ENCODE measurements at regions not wholly inside any gene's neighbourhood (a gene's known extent, or its start where the extent isn't known, plus 50 kb on each side); places are given as distances from the start of the nearest gene placed in this dataset.
A peak's percentile ranks its signal among the peaks of the same experiment; 100 is the strongest.

DNA sequence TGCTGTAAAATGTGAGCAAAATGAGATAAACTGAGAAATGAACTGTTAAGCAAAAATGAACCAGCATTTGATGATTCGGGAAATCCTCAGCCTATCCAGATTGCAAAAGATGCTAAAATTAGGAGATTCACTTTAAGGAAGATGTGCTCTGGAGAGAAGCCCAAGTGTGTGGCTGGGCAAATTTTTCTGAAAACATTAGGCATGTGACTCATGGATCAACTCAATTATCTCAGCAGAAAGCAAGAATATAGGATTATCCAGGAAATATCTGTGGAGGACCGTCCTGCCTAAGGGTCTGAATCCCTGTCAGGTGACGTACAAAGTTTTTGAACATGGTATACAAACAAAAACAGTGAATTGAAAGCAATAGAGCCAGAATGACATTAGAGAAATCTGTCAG is 1268.3 kb upstream of the TMEFF2 start:
- Histone ChIP-seq H2AFZ (ENCODE audit: low read depth, low read length) (no peak overlapping the region), H3K27ac (ENCODE audit: low read depth, low read length) (no peak overlapping the region), H3K27me3 (ENCODE audit: insufficient read depth, low read length) (no peaks in the 10 kb centered on the region), H3K4me3 (ENCODE audit: insufficient read depth, low read depth, low read length) (no peak overlapping the region), H3K9ac (ENCODE audit: low read length) (no peak overlapping the region), H3K79me2 (ENCODE audit: insufficient read depth, low read length) (no peaks in the 10 kb centered on the region), H3K4me1 (ENCODE audit: insufficient read depth, low read length) (no peaks in the 10 kb centered on the region), H3K36me3 (ENCODE audit: insufficient read depth, low read length) (no peaks in the 10 kb centered on the region), H3K9me3 (ENCODE audit: insufficient read depth, low read depth, low read length) (no peaks in the 10 kb centered on the region), H4K20me1 (ENCODE audit: insufficient read depth, low read length) (no peaks in the 10 kb centered on the region), H3K4me2 (ENCODE audit: low read length) (no peak overlapping the region)
- no peaks in the 10 kb centered on the region for H3K9me3 Mint-ChIP-seq (ENCODE audit: unreplicated experiment)
- H3K36me3 Mint-ChIP-seq (ENCODE audit: low read depth, unreplicated experiment) = no peaks in the 10 kb centered on the region
- TF ChIP-seq, protein P1, sequence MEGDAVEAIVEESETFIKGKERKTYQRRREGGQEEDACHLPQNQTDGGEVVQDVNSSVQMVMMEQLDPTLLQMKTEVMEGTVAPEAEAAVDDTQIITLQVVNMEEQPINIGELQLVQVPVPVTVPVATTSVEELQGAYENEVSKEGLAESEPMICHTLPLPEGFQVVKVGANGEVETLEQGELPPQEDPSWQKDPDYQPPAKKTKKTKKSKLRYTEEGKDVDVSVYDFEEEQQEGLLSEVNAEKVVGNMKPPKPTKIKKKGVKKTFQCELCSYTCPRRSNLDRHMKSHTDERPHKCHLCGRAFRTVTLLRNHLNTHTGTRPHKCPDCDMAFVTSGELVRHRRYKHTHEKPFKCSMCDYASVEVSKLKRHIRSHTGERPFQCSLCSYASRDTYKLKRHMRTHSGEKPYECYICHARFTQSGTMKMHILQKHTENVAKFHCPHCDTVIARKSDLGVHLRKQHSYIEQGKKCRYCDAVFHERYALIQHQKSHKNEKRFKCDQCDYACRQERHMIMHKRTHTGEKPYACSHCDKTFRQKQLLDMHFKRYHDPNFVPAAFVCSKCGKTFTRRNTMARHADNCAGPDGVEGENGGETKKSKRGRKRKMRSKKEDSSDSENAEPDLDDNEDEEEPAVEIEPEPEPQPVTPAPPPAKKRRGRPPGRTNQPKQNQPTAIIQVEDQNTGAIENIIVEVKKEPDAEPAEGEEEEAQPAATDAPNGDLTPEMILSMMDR (IDR thresholded peaks at IDR 0.05; ENCODE audit: insufficient read depth, low read depth, low read length) = no peak
- TF ChIP-seq EZH2 (IDR thresholded peaks at IDR 0.05; ENCODE audit: insufficient read depth, low read length) = no peak
- peaks cover 11% of the 10 kb centered on the region for H3K4me1 Mint-ChIP-seq (ENCODE audit: low read depth, unreplicated experiment)
- DNase-seq (ENCODE audit: low read depth) (no peak), FAIRE-seq (no peak)
- H3K27ac Mint-ChIP-seq (ENCODE audit: unreplicated experiment) = peak overlapping the region; percentile 8
- H3K27me3 Mint-ChIP-seq (ENCODE audit: low read depth, unreplicated experiment) = no peaks in the 10 kb centered on the region
- no peak overlapping the region for H3K4me3 Mint-ChIP-seq (ENCODE audit: unreplicated experiment)

DNA sequence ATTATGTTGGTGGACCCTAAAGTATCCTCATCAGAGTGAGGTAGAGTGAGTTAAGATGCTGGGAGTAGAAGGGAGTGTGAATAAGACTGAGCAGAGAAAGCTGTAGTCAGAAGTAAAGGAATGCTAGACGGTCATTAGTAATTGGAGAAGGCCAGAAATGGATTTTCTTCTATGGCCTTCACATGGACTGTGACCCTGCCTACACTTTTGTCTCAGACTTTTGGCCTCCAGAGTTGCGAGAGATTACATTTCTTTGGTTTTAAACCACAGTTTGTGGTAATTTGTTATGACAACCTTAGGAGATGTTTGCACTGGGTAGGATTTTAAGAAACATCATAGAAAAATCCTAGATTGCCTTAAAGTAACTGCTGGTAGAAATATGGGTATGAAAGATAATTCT is 1267.7 kb upstream of the TMEFF2 start:
- Mint-ChIP-seq H3K4me1 (ENCODE audit: low read depth, unreplicated experiment) (peaks cover 11% of the 10 kb centered on the region), H3K27ac (ENCODE audit: unreplicated experiment) (peak overlapping the region; percentile 8), H3K4me3 (ENCODE audit: unreplicated experiment) (no peak overlapping the region), H3K9me3 (ENCODE audit: unreplicated experiment) (no peaks in the 10 kb centered on the region), H3K36me3 (ENCODE audit: low read depth, unreplicated experiment) (no peaks in the 10 kb centered on the region), H3K27me3 (ENCODE audit: low read depth, unreplicated experiment) (no peaks in the 10 kb centered on the region)
- Histone ChIP-seq H3K4me2 (ENCODE audit: low read length) (no peak overlapping the region), H3K79me2 (ENCODE audit: insufficient read depth, low read length) (no peaks in the 10 kb centered on the region), H3K27me3 (ENCODE audit: insufficient read depth, low read length) (no peaks in the 10 kb centered on the region), H3K27ac (ENCODE audit: low read depth, low read length) (no peak overlapping the region), H3K36me3 (ENCODE audit: insufficient read depth, low read length) (no peaks in the 10 kb centered on the region), H3K4me1 (ENCODE audit: insufficient read depth, low read length) (no peaks in the 10 kb centered on the region), H4K20me1 (ENCODE audit: insufficient read depth, low read length) (no peaks in the 10 kb centered on the region), H3K4me3 (ENCODE audit: insufficient read depth, low read depth, low read length) (no peak overlapping the region), H3K9ac (ENCODE audit: low read length) (no peak overlapping the region), H2AFZ (ENCODE audit: low read depth, low read length) (no peak overlapping the region), H3K9me3 (ENCODE audit: insufficient read depth, low read depth, low read length) (no peaks in the 10 kb centered on the region)
- DNase-seq (ENCODE audit: low read depth) = no peak
- no peak for FAIRE-seq
- TF ChIP-seq EZH2 (IDR thresholded peaks at IDR 0.05; ENCODE audit: insufficient read depth, low read length) = no peak
- TF ChIP-seq, protein P1 (IDR thresholded peaks at IDR 0.05; ENCODE audit: insufficient read depth, low read depth, low read length) = no peak

DNA sequence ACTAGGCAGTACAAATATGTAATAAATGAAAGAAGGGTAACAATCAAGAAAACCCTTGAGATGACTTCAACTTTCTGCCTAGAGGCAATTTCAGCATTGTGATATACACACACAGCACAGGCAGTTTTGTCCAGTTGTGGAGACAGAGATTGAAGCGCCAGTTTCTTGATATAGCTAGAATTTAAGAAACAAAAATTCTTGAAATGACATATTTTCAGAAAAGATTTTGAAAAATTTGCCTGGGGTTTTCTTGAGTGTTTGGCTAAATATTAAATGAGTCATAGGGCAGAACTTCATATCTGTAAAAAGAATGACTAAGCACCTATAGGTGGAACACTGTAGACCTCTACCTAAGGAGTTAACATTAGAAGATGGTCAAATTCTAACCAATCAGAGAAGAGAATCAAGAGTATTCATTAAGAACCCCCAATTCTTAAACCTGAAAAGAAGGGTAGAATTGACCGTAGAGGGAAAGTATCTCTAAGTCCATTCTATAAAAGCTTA is 1266.8 kb upstream of the TMEFF2 start:
- Histone ChIP-seq H3K27me3 (ENCODE audit: insufficient read depth, low read length) (no peaks in the 10 kb centered on the region), H3K4me1 (ENCODE audit: insufficient read depth, low read length) (no peaks in the 10 kb centered on the region), H3K79me2 (ENCODE audit: insufficient read depth, low read length) (no peaks in the 10 kb centered on the region), H3K27ac (ENCODE audit: low read depth, low read length) (no peak overlapping the region), H2AFZ (ENCODE audit: low read depth, low read length) (no peak overlapping the region), H3K9me3 (ENCODE audit: insufficient read depth, low read depth, low read length) (no peaks in the 10 kb centered on the region), H3K4me2 (ENCODE audit: low read length) (no peak overlapping the region), H3K4me3 (ENCODE audit: insufficient read depth, low read depth, low read length) (no peak overlapping the region), H3K36me3 (ENCODE audit: insufficient read depth, low read length) (no peaks in the 10 kb centered on the region), H3K9ac (ENCODE audit: low read length) (no peak overlapping the region), H4K20me1 (ENCODE audit: insufficient read depth, low read length) (no peaks in the 10 kb centered on the region)
- Mint-ChIP-seq H3K27ac (ENCODE audit: unreplicated experiment) (no peak overlapping the region), H3K27me3 (ENCODE audit: low read depth, unreplicated experiment) (no peaks in the 10 kb centered on the region), H3K4me1 (ENCODE audit: low read depth, unreplicated experiment) (peaks cover 11% of the 10 kb centered on the region), H3K36me3 (ENCODE audit: low read depth, unreplicated experiment) (no peaks in the 10 kb centered on the region), H3K9me3 (ENCODE audit: unreplicated experiment) (peaks cover 3% of the 10 kb centered on the region), H3K4me3 (ENCODE audit: unreplicated experiment) (no peak overlapping the region)
- no peak for TF ChIP-seq EZH2 (IDR thresholded peaks at IDR 0.05; ENCODE audit: insufficient read depth, low read length)
- TF ChIP-seq, protein P1 (IDR thresholded peaks at IDR 0.05; ENCODE audit: insufficient read depth, low read depth, low read length) = no peak
- DNase-seq (ENCODE audit: low read depth) (no peak), FAIRE-seq (no peak)
